ACHN (cell line): ENCODE measurements at regions not wholly inside any gene's neighbourhood (a gene's known extent, or its start where the extent isn't known, plus 50 kb on each side); places are given as distances from the start of the nearest gene placed in this dataset.
A peak's percentile ranks its signal among the peaks of the same experiment; 100 is the strongest.
"Not testable (repeated sequence)": the region's sequence is repeated elsewhere in the genome, so short reads cannot be mapped to it uniquely, and the experiment has no call there.

ENCODE experiments used
- DNase-seq: peaks from one replicate; pipeline ENCODE4 v3.0.0-alpha.2; 2015
- in situ Hi-C: cut with HindIII; loops from 2 replicates; pipeline ENCODE4 v1.10.0; 2017; ENCODE audit warnings: low sequenced_read_pairs, low pct_ligation_motif_present, low pct_unique_long_range_greater_than_20kb

GRCh38 chr11:129618046-129618569, 197.5 kb upstream of the TMEM45B start:
- DNase-seq = no peak
- in situ Hi-C loops = no loop called here

DNA sequence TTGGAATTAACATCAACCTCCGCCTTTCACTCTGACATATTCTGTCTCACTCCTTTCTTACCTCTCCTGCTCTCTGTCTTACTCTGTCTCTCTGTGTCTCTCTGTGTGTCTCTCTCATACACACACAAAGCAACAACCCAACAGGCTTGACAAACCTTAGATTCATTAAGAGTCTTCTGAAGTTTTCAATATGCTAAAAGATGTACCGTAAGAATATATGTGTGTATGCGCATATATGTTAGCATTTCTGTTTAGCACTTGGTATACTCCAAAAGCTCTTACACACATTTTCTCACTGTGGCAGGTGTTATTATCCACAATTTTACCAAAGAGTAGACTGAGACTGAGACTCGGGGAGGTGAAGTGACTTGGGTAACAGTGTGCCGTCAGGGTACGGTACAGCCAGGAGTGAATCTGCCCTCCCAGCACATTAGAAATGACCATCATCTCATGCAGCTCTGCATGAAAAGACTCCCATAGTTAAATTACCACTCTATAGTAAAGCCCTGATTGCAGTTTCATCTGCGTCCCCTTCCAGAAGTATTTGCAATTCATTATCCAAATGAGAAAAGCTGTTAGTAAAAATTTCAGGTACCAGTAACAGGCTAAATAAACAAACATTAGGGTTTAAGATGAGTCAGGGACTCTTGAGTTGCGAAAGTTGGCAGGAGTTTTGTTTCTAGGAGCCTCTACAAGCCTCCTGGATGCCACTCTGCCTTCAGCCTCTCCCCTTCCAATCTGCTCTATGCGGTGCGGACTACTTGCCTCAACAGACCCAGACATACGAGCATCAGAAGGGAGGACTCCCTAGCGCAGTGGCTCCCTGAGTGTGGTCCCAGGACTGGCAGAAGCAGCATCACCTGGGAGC, 195.2 kb upstream of the TMEM45B start:
- in situ Hi-C loops = no loop called here
- no peak for DNase-seq

DNA sequence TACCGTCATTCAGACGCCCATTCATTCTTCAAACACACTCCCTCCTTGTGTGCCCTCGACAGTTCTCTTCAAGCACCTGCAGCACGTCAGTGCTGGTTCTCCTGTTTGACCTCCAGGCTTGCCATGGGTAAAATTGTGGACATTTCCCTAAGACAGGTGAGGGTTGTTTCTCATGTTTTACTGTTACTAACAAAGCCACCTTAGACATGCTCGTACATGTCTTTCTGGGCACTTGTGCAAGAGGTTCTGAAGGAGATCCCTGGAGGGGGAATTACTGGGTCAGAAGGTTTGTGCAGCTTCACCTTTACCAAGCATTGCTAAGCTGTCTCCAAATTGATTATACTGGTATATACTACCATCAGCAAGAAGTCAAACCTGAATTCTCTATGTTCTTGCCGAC, 189.7 kb upstream of the TMEM45B start:
- no peak for DNase-seq
- in situ Hi-C loops = no loop called here

- in situ Hi-C loops = no loop called here
- no peak for DNase-seq
These were observed 184.4 kb upstream of the TMEM45B start for GRCh38 chr11:129631201-129631600.

DNA sequence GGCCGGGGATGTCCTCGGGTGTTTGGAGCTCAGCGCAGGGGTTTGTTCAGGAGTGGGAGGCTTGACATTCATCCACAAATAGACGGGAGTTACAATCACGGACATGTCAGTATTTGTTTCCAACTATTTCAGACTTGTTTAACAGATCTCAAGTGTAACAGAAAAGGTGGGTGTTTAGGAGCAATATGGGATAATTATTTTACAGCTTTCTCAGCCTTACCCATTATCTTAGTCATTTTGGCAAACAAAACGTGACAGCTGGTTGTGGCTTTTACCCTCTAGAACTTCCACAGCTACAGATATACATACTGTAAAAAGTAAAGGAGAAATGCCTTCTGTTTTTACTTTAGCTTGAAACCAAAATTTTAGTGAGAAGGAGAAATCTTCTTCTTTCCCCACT, 178.7 kb upstream of the TMEM45B start:
- in situ Hi-C loops = no loop called here
- DNase-seq = no peak

GRCh38 chr11:129637473-129637872, 178.2 kb upstream of the TMEM45B start:
- DNase-seq = no peak
- in situ Hi-C loops = no loop called here

GRCh38 chr11:129637983-129638776, 177.5 kb upstream of the TMEM45B start:
- DNase-seq = no peak
- in situ Hi-C loops = no loop called here

GRCh38 chr11:129639300-129639699, 176.3 kb upstream of the TMEM45B start:
- peak; percentile 71 for DNase-seq
- in situ Hi-C loops = no loop called here

- DNase-seq = no peak
- in situ Hi-C loops = no loop called here
These were observed 175.0 kb upstream of the TMEM45B start for GRCh38 chr11:129640671-129641070.

DNA sequence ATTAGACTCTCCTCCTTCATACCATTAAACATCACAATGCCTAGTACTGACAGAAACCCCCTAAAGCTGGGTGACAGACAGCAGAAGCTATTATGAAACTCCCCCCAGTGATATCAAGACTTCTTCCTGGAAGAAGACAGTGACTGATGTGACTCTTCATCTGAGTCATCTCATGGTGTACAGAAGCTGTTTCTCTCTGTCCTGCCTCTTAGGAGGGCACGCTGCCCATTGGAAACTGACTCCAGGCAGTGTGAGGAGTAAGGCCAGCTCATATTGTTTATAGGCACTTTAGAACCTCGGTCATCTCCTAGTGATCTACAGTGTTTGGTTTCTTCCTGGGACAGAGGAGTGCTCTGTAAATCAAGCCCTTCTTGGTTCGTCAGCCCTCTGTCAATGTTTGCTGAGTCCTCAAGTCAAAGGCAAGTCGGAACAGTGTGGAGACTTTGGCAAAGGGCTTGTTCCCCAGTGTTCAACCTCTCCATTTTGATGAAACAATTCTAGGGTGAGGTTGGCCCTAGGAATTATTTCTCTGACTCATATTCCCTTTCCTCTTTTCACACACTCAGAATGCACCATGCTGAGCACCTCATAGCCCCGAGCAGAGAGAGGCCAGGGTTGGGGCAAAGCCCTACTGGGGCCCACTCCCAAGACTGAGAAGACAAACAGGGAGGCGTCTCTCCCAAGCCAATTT, 172.5 kb upstream of the TMEM45B start:
- DNase-seq = no peak
- in situ Hi-C loops = no loop called here

DNA sequence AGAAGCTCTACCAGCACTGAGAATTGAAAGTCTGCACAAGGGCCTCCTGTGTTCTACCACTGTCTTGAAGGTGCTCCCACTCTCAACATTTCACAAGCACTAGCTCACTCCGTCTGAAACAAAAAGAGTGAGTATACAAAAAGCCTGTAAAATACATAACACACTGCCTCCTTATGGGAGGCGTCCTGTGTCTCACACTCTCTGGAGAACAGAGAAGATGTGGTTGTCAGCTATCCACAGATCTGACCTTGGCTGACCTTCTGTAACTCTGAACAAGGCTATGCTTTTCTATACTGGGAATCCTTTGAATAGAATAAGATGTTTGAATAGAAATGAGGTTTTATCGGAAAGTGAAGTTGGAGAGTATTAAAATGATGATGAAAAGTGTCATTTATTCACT, 171.3 kb upstream of the TMEM45B start:
- no peak for DNase-seq
- in situ Hi-C loops = no loop called here

- in situ Hi-C loops = no loop called here
- DNase-seq = no peak
These were observed 169.7 kb upstream of the TMEM45B start for GRCh38 chr11:129645943-129646342.

- DNase-seq, in situ Hi-C loops: not testable (repeated sequence)
These were observed 165.6 kb upstream of the TMEM45B start for GRCh38 chr11:129650044-129650443.

- in situ Hi-C loops = no loop called here
- no peak for DNase-seq
These were observed 162.8 kb upstream of the TMEM45B start for GRCh38 chr11:129652835-129653234.

DNA sequence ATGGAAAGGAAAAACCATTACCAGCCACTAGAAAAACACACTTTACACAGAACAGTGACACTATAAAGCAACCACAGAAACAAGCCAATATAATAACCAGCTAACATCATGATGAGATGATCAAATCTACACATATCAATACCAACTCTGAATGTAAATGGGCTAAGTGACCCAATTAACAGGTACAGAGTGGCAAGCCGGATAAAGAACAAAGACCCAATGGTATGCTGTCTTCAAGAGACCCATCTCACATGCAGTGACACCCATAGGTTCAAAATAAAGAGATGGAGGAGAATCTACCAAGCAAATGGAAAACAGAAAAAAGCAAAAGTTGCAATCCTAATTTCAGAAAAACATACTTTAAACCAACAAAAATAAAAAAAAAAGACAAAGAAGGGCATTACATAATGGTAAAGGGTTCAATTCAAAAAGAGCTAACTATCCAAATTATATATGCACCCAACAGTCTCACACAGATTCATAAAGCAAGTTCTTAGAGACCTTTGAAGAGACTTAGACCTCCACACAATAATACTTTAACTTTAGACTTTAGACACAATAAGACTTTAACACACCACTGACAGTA, 160.3 kb upstream of the TMEM45B start:
- no peak for DNase-seq
- in situ Hi-C loops = no loop called here

DNA sequence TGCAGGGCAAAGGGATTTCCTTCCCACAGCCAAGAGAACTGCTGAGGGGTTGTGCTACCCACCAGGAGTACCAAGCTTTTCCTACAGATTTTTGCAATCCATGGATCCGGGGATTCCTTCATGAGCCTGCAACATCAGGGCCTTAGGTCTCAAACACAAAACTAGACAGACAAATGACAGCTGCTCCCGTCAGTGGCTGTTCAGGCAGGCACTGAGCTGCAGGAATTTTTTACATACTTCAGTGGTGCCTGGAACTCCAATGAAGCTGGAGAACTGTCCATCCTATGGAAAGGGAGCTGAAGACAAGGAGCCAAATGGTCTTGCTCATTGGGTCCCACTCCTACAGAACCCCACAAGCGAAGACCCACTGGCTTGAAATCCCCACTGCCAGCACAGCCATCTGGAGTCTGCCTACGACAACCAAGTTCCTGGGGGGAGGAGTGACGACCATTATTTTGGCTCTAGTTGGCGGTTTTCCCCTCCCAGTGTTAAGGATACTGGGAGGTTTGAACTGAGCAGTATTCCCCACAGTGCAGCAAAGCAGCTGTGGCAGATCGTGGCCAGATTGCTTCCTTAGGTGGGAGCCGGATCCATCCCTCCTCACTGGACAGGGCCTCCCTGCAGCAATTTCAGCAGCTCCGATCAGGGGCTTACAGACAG, 157.7 kb upstream of the TMEM45B start:
- in situ Hi-C loops = no loop called here
- no peak for DNase-seq

- no peak for DNase-seq
- in situ Hi-C loops = no loop called here
These were observed 157.2 kb upstream of the TMEM45B start for GRCh38 chr11:129658526-129658867.

- no peak for DNase-seq
- in situ Hi-C loops = no loop called here
These were observed 134.7 kb upstream of the TMEM45B start for GRCh38 chr11:129680907-129681306.
